COLO668 (cell line): ENCODE measurements at regions not wholly inside any gene's neighbourhood (a gene's known extent, or its start where the extent isn't known, plus 50 kb on each side); places are given as distances from the start of the nearest gene placed in this dataset.
"Not testable (repeated sequence)": the region's sequence is repeated elsewhere in the genome, so short reads cannot be mapped to it uniquely, and the experiment has no call there.

Source experiments
- DNase-seq: peaks from one replicate; lab custom pipeline; 2025; ENCODE audit not compliant: unreplicated experiment; lab: John Stamatoyannopoulos, UW

DNA sequence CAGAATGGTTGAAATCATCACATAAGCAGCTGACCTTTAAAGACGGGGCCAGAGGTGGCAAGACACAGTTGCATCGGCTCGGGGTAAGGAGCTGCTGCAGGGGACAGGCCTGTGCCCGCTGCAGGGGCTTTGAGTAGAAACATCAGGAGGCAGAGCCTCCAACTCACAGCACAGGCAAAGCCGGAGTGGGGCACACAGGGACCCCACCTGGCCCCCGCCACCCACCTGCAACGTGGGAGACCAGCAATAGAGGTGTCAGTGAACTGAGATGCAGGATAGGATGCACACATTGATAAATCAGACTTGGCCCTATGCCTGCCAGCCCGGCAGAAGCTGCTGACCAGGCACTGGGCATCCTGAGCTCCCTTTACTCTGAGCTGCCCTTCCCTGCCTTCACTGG is 257.2 kb downstream of the NPHP4 start:
- no peak for DNase-seq

DNA sequence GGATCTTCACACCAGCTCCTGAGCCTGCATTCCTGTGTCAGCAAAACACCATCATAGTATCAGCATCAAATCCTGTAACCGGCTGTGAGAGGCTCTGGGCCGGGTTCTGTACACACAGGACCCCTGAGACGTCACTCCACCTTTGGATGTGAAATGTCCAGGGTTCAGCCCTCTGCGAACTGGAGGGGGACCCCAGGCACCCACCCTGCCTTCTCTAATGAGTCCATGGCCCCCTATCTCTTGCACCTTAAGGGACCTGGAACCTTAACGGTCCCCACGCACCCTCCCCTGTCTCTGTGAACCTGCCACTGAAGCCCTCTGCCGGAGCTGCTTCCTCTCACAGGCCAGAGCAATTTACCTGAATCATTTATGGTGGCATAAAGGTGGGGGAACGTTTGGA is 257.8 kb downstream of the NPHP4 start:
- no peak for DNase-seq

DNA sequence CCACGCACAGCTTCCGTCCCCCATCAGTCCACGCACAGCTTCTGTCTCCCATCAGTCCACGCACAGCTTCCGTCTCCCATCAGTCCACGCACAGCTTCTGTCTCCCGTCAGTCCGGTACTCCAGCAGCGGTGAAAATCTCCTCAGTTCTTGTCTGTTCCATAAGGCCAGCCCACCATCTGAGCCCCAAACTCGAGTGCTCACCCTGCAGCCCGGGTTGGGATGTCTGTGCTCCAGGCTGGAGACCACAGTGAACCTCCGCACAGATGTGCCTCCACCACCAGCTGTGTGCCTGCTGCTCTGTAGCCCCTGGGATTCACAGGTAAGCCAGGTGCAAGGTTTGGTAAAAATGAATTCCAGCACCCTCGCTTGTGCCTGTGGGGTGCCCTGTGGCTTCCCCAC is 258.6 kb downstream of the NPHP4 start:
- DNase-seq = no peak

DNA sequence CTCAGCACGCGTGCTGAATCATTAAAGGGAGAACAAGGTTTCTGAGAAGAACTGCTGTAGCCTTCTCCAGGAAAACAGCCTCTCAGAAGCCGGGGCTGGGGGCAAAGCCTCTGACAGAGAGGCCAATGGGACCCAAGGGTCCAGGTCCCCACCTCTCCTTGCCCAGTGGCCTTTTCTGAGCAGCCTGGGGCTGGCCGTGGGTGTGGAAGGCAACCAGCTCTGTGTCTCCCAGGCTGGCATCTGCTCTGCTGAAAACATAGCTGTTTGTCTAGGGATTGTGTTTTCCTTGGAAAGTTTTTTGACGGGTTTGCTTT is 261.2 kb downstream of the NPHP4 start:
- no peak for DNase-seq

DNA sequence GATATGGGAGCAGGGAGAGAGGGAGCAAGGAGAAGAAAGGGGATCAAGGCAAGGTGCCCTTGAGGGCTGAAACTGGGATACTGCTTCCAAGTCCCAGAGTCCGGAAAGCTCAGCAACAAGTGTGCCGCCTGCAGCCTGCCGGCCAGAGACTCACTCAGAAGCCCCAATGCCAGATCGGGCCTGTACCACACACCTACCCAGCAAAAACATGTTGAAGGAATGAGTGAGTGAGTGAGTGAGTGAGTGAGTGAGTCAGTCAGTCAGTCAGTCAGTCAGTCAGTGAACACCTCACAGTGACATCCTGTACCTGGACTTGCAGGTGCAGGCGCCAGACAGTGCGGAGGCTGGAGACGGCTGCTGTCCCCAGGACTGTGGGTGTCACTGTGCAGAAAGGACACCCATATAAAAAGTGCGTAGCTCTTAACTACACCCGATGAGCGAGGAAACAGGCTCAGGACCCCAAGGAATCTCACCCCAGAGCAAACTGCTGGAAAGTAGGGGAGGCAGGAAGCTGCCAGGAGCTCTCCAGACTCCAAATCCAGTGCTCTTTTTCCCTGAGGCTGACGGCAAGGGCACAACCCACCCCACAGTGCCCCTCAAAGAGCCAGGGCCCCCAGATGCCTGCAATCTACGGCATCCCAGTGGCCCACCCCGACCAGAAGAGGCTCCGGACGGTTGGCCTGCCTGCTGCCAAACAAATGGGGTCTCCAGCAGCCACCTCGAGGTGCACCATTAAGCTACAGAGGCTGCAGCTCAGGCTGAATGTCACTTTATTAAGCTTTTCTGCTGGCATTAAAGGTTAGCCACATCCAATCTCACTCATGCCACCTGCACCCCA is 261.7 kb downstream of the NPHP4 start:
- no peak for DNase-seq

DNA sequence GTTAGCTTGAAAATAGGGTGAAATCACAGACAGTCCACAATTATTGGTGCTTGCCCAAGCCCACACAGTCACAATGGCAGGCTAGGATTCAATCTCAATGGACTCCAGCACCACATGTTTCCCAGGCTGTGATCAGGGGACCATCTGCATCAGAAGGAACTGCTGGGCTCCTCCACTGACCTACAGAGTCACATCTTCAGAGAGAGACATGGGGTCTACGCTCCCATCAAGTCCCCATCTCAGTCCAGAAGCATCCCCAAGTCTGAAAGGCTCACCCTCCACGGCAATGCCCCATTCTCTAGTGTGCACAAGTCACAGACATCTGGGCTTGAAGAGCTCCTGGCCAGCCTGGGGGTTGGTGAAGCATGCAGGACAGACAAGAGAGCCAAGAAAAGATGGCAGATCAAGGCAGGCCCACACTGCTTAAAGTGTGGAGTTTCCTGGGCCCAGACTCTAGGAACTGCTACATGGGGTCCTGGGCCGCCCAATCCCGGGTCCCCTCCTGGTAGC is 262.5 kb downstream of the NPHP4 start:
- DNase-seq = no peak

DNA sequence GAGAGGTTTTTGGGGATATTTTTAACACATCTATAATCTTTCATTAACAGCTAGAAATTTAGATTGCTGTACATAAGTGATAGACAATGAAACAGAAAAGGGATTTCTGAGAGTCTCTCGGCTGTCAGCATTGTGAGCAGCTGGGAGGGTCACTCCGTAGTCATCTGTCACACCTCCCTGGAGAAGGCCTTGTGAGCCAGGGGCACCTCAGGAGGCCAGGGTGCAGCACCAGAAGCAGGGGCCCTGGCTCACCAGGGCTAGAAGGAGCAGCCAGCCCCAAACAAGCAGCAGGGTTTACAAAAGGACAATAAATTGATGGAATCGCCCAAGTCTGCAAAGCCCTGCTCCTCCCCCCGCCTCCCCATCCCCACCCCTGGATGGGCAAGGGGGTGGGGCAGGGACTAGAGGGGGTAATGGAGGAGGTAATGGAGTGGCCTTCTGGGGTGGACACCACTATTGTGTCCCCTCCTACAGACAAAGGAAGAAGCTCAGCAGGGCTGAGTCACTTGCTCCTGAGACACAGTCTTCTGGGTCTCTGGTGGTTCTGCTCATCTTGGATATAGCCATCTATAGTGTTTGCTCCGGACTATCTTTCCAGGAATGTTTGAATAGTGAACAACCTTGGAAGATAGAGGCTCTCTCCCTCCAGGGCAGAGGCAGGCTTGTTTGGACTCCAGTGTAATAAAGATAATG is 263.4 kb downstream of the NPHP4 start:
- DNase-seq = no peak

DNA sequence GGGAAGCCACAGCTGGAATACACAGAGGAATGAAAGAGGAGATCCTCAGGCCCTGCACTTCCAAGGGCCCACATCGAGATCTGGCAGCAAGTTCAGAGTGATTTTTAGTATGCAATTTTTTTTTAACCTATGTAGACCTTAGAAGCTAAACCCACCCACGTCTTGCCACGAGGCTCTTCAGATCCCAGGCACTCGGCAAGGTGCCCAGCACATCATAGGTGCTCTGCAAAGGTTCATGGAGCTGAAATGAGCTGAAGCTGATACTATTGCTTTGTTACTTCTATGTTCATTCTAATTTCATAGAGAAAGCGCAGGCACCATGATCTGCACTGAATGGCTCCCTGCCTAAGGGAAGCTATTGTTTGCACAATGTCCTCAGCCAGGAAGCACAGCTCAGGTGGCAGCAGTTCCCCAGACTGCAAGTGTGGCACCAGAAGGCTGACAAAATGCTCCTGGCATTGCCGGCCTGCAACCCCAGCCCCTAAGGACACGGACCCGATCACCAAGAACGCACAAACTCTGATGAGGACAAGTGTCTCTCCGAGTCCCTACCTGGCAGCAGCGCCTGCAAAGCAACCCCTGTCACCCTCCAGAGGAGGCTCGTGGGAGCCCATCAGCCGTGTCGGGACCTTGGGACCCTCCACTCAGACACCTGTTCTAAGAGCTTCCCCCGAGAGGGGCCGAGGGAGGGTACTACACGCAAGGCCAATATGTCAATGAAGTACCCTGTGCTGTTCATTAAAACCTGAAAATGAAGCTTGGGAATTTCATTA is 264.2 kb downstream of the NPHP4 start:
- no peak for DNase-seq

DNA sequence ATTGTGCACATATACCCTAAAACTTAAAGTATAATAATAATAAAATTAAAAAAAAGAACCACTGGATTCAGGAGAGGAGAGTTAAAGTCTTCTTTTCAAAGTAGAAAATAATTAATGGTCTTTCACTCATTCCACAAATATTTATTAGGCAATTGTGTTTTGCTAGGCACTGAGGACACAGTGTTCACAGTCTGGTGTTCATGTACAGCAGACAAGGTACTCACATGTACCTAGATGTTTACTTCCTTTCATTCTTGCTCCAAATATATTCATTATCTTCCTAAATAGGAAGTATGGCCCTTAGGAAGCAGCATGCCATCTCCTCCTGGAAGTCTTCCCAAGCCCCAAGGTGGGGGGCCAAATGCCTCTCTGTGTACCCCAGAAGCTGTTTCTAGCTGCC is 265.0 kb downstream of the NPHP4 start:
- no peak for DNase-seq

DNA sequence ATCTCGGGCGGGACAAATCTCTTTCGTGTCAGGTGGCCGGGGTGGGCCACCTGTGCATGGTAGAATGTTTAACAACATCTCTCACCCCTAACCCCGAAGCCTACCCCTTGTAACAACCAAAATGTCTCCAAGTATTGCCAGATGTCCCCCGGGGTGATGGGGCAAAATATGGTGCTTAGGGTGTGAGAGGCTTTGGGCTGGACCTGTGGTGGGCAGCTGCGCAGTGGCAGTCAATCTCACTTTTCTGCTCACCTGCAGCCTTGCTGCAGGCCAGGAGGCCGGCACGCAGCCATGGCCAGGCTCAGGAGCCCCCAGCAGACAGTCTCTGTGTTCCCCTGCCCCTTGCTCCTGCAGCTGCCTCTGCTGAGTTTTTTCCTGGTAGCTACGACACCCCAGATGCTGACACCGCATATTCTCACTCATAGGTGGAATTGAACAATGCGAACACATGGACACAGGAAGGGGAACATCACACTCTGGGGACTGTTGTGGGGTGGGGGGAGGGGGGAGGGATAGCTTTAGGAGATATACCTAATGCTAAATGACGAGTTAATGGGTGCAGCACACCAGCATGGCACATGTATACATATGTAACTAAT is 265.5 kb downstream of the NPHP4 start:
- not testable (repeated sequence) for DNase-seq

DNA sequence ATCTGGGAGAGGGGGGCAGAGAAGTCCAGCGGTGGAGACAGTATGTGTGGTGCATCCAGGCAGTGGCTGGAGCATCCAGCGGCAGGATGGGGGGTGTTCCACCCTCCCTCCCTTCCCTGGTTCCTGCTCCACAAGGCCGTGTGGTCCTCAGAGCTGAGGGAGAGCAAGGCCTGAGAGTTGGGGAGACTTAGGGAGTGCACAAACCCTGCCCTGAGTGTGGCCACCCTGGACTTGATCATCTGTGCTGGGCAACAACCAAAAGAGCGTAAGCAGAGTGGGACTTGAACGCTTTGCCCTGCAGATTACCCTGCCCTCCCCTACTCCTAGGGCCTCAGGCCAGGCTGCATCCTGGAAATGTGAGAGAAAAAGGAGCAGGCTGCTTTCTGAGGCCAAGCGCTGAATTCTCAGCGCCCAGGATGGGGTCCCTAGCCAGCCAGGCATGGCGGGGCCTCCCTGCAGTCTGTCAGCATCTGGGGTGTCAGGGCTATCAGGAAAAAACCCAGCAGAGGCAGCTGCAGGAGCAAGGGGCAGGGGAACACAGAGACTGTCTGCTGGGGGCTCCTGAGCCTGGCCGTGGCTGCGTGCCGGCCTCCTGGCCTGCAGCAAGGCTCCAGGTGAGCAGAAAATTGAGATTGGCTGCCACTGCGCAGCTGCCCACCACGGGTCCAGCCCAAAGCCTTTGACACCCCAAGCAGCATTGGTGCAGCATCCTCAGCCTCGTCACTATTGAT is 266.2 kb downstream of the NPHP4 start:
- no peak for DNase-seq

DNA sequence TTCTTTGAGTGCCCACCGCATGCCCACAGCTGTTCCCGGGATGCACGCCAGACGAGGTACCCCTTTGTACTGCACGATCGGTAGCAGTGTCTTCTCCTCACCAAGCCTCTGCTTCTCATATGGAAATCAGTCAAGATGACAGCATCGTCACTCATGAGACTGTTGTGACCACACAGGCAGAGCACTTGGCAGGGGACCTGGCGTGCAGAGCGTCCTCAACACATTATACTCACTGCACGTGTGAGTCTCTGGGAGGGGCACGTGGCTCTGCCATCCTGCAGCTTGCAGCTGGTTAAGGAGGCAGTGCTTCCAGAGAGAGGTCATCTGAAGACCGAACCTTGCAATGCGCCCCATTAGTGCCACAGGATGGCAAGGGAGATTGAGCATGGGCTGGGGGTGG is 266.8 kb downstream of the NPHP4 start:
- no peak for DNase-seq

DNA sequence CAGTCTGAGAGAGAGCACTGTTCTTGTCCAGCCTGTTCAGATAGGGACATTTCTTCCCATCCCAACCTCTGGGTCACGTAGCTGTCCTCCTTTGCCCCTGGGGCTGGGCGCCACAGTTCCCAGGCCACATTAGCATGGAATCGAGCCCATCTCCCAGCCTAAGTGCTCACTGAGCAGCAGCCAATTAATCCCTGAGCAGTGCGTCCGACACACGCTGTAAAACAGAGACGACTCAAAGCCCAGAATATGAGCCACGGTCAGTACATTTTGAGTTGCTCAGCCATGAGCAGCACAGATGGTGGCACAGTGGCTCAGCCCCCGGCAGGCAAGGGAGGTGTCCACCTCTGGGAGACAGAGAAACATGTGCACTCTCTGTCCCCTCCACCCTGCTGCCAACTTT is 267.4 kb downstream of the NPHP4 start:
- DNase-seq = no peak

DNA sequence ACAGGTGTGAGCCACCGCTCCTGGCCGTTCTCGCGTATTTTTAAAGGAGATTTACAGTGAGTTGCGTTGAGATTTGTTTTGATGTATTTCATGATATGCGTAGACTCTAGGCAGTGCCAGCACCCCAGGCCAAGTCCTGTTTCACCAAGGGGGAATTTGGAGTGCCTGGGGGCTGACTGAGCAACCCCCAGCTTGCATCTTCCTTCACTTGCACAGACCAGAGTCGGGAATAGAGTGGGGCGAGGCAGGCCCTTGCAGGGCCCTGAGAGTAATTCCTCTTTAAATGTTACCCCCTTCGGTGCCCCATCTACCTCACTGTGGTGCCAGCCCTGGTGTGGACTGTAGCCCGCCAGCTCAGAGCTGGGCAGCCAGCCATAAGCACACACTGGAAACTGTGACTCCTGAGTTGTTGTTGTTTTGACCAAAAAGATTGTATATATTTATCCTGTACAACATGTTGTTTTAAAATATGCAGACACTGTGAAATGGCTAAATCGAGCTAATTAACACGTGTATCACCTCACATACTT is 269.5 kb downstream of the NPHP4 start:
- DNase-seq = no peak

DNA sequence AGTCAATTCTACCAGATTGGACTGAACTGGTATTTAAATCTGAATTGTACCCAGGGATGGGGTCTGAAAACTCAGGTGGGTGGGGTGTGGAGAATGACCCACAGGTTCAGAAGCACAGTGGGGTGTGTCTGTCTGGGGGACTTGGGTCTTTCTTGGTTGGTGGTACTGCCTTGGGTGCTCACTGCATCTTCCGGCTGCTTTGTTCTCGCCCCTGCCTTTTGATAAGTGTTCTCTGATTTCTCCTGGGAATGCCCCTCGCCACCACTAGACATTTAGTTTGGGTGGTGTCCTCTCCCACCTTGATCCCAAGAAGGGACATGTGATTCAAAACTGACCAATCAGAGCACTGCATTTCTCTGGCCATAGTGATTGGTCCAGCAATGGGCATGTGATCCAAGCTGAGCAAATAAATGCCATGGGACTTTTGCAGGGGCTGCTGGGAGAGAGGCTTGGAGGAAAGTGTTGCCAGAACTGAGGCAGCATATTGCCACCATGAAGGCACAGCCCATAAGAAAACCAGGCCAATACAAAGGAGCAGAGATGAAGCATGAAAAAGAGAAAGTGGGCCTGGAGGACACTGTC is 270.5 kb downstream of the NPHP4 start:
- DNase-seq = no peak

DNA sequence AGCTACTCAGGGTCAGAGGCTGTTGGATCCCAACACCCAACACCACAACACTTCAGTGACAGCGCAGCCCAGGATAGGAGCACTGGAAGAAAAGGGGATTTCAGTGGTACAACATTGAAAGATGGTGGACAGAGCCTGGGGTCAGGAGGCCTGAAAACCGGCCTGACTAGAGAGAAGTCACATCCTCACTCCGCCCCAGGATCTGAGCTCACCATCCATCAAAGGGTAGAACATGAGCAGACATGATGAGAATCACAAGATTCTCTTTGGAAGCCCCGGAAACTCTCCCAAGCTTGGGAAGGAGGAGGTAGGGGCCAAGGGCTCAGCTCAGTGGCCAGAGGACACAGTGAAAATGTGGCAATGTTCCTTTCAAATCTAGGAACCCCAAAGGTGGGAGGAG is 271.3 kb downstream of the NPHP4 start:
- DNase-seq = no peak

DNA sequence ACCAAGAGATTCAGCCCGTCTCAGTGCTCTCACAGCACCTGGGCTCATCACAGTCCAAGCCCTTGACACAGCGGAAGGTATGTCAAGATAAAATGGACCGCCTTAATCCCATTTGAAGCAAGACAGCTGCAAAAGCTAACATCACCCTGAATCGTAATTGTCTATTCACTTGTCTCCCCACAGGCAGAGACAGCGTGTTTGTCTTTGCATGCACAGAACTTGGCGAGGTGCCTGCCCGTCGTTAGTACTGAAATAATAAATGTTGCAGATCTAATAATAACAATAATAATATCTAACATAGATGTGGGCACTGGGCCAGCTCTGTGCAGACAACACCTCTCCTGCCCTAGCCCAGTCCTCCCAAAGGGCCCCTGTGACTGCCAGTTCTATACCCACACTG is 271.7 kb downstream of the NPHP4 start:
- no peak for DNase-seq

DNA sequence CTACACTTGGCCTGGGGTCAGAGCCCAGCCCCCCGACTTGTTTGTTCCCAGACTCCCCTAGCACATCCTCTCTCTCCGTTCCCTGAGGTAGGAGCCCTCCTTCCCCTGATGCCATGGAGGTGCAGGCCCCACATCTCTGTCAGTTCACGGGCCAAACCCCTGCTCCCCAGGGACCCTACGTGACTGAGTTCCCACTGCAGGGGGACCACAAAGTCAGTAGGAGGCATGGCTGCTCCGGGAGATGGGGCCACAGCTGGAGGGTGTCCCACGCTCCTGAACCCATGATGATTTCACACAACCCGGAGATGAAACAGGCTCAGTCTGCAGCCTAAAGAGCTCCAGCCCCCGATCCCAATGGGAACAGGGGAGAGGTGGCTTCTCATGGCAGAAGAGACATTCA is 272.2 kb downstream of the NPHP4 start:
- DNase-seq = no peak

DNA sequence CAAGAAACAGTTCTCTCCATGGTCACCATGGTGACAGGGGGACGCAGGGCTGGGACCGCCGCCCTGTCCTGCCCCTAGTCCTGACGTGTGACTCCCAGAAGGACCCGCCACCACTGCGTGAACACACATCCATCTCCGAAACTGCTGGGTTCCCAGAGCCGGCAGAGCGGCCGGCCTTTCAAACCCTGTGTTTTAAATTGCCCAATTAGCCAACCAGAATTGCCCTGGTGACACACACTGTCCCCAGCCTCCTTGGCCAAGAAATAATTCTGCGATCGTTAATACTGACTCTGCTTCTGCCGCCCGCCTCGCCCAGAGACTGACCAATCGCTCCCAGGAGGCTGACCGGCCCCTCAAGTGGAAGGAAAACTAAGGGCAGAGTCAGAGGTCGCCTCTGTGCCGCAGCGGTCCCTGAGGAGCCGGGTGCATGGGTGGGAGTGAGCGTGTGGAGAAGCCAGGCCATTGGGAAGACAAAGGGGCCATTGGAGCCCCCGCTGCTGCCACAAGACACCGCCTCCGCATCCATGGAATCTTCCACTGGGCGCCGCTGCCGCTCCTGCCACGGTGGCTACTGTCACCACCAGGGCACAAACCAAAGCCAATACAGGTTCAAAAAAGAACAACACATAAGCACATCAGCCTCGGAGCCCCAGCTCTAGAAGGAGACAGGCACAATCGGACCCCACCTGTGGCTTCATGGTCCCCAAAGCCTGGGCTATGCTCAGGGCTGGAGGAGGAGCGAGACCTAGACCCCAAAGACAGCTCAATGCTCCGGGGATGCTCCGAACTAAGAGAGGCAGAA is 273.2 kb downstream of the NPHP4 start:
- DNase-seq = peak; percentile 25
